Mesendoderm (in vitro differentiated cells): ENCODE measurements at regions not wholly inside any gene's neighbourhood (a gene's known extent, or its start where the extent isn't known, plus 50 kb on each side); places are given as distances from the start of the nearest gene placed in this dataset.
"Not testable (repeated sequence)": the region's sequence is repeated elsewhere in the genome, so short reads cannot be mapped to it uniquely, and the experiment has no call there.

ENCODE experiments used
- DNase-seq: peaks from one replicate; pipeline ENCODE4 v3.0.0; 2013
- H2AK5ac ChIP-seq: 2 replicates; pipeline ENCODE4 v1.6.1; 2013; ENCODE audit warnings: low read length, inconsistent platforms
- H2BK120ac ChIP-seq: 2 replicates; pipeline ENCODE4 v1.6.1; 2013; ENCODE audit warnings: low read depth, mild to moderate bottlenecking, low read length, moderate library complexity, mixed read lengths
- H2BK15ac ChIP-seq: replicated peaks from 2 replicates; pipeline ENCODE4 v1.6.1; 2013; ENCODE audit warnings: low read depth, mild to moderate bottlenecking, moderate library complexity
- H2BK5ac ChIP-seq: 2 replicates; pipeline ENCODE4 v1.6.1; 2013; ENCODE audit warnings: low read length, inconsistent platforms
- H3K18ac ChIP-seq: 2 replicates; pipeline ENCODE4 v1.6.1; 2013; ENCODE audit warnings: mild to moderate bottlenecking, low read length, mixed read lengths
- H3K23ac ChIP-seq: one replicate; pipeline ENCODE4 v1.6.1; 2013; ENCODE audit warnings: low read length
- H3K27ac ChIP-seq: 2 replicates; pipeline ENCODE4 v1.5.1; 2013; ENCODE audit warnings: low read depth, mild to moderate bottlenecking, inconsistent platforms, low read length, moderate library complexity
- H3K27me3 ChIP-seq: 2 replicates; pipeline ENCODE4 v1.6.1; 2013; ENCODE audit warnings: low read length, control low read depth, mild to moderate bottlenecking, inconsistent platforms; ENCODE audit not compliant: insufficient read depth, poor library complexity
- H3K36me3 ChIP-seq: 2 replicates; pipeline ENCODE4 v1.6.1; 2013; ENCODE audit warnings: low read length, inconsistent platforms; ENCODE audit not compliant: control insufficient read depth, insufficient read depth
- H3K4ac ChIP-seq: one replicate; pipeline ENCODE4 v1.6.1; 2013; ENCODE audit warnings: low read depth, mild to moderate bottlenecking, low read length, moderate library complexity
- H3K4me1 ChIP-seq: 2 replicates; pipeline ENCODE4 v1.6.1; 2013; ENCODE audit warnings: low read depth, low read length, inconsistent platforms; ENCODE audit not compliant: control insufficient read depth
- H3K4me2 ChIP-seq: 2 replicates; pipeline ENCODE4 v1.6.1; 2013; ENCODE audit warnings: low read length
- H3K4me3 ChIP-seq: 2 replicates; pipeline ENCODE4 v1.5.1; 2013; ENCODE audit warnings: mild to moderate bottlenecking, low read length
- H3K56ac ChIP-seq: one replicate; pipeline ENCODE4 v1.6.1; 2013; ENCODE audit warnings: low read length
- H3K79me1 ChIP-seq: 2 replicates; pipeline ENCODE4 v1.6.1; 2013; ENCODE audit warnings: low read length, inconsistent platforms
- H3K79me2 ChIP-seq: 2 replicates; pipeline ENCODE4 v1.6.1; 2013; ENCODE audit warnings: mild to moderate bottlenecking, low read length; ENCODE audit not compliant: control insufficient read depth, insufficient read depth
- H3K9ac ChIP-seq: 2 replicates; pipeline ENCODE4 v1.6.1; 2013; ENCODE audit warnings: low read length, inconsistent platforms
- H4K5ac ChIP-seq: one replicate; pipeline ENCODE4 v1.6.1; 2013; ENCODE audit warnings: low read length
- H4K8ac ChIP-seq: one replicate; pipeline ENCODE4 v1.6.1; 2013; ENCODE audit warnings: low read depth, mild to moderate bottlenecking, control low read depth, low read length, moderate library complexity
- WGBS: extraction: QIAGEN DNeasy Blood & Tissue Kit; methylation state at CpG from one replicate; pipeline ENCODE4 v1.1.7; 2013; ENCODE audit warnings: low lambda C conversion rate, missing lambda C conversion rate; ENCODE audit not compliant: insufficient coverage; ENCODE audit errors: extremely low coverage; 5-methylcytosine and 5-hydroxymethylcytosine counted together

- no peak overlapping the region for H3K4ac ChIP-seq
- no peak overlapping the region for H3K9ac ChIP-seq
- WGBS = no CpG with 5 or more reads among the region's 2 CpGs
- H3K27ac ChIP-seq = no peak overlapping the region
- H4K8ac ChIP-seq = no peak overlapping the region
- H3K4me2 ChIP-seq = no peak overlapping the region
- H3K23ac ChIP-seq = no peak overlapping the region
- H3K4me1 ChIP-seq = peaks cover 3% of the 10 kb centered on the region
- DNase-seq = peak; percentile 62
- no peak overlapping the region for H2BK120ac ChIP-seq
- no peak overlapping the region for H2BK15ac ChIP-seq
- no peak overlapping the region for H4K5ac ChIP-seq
- H2BK5ac ChIP-seq = no peak overlapping the region
- no peaks in the 10 kb centered on the region for H3K27me3 ChIP-seq
- H3K36me3 ChIP-seq = no peaks in the 10 kb centered on the region
- H3K79me2 ChIP-seq = no peaks in the 10 kb centered on the region
- H3K56ac ChIP-seq = no peak overlapping the region
- H2AK5ac ChIP-seq = no peak overlapping the region
- H3K79me1 ChIP-seq = no peaks in the 10 kb centered on the region
- H3K18ac ChIP-seq = no peak overlapping the region
- H3K4me3 ChIP-seq = no peak overlapping the region
These were observed 500.4 kb upstream of the POT1 start for GRCh38 chr7:125430013-125430412.

- Histone ChIP-seq H3K9ac (no peak overlapping the region), H3K18ac (no peak overlapping the region), H3K79me1 (no peaks in the 10 kb centered on the region), H3K23ac (no peak overlapping the region), H2BK15ac (no peak overlapping the region), H3K4ac (no peak overlapping the region), H3K4me1 (peaks cover 3% of the 10 kb centered on the region), H3K27me3 (no peaks in the 10 kb centered on the region), H3K36me3 (no peaks in the 10 kb centered on the region), H2BK5ac (no peak overlapping the region), H2BK120ac (no peak overlapping the region), H3K27ac (no peak overlapping the region), H3K56ac (no peak overlapping the region), H4K5ac (no peak overlapping the region), H3K4me3 (no peak overlapping the region), H4K8ac (no peak overlapping the region), H3K79me2 (no peaks in the 10 kb centered on the region), H3K4me2 (no peak overlapping the region), H2AK5ac (no peak overlapping the region)
- peak; percentile 74 for DNase-seq
- WGBS = no CpG with 5 or more reads among the region's 1 CpG
These were observed 498.1 kb upstream of the POT1 start for GRCh38 chr7:125427676-125428075.

- H3K4me1 ChIP-seq = peaks cover 3% of the 10 kb centered on the region
- no peak overlapping the region for H2BK120ac ChIP-seq
- H3K23ac ChIP-seq = no peak overlapping the region
- no peak overlapping the region for H3K9ac ChIP-seq
- H3K27me3 ChIP-seq = no peaks in the 10 kb centered on the region
- H3K36me3 ChIP-seq = no peaks in the 10 kb centered on the region
- H3K56ac ChIP-seq = no peak overlapping the region
- no peaks in the 10 kb centered on the region for H3K79me1 ChIP-seq
- H3K18ac ChIP-seq = no peak overlapping the region
- H2BK15ac ChIP-seq = no peak overlapping the region
- H3K4ac ChIP-seq = no peak overlapping the region
- H2AK5ac ChIP-seq = no peak overlapping the region
- H3K79me2 ChIP-seq = no peaks in the 10 kb centered on the region
- no CpG with 5 or more reads among the region's 2 CpGs for WGBS
- H3K4me2 ChIP-seq = no peak overlapping the region
- H2BK5ac ChIP-seq = no peak overlapping the region
- H4K8ac ChIP-seq = no peak overlapping the region
- no peak overlapping the region for H4K5ac ChIP-seq
- DNase-seq = no peak
- no peak overlapping the region for H3K4me3 ChIP-seq
- H3K27ac ChIP-seq = no peak overlapping the region
These were observed 495.9 kb upstream of the POT1 start for GRCh38 chr7:125425506-125425905.

GRCh38 chr7:125424721-125425120 lies 495.1 kb upstream of the POT1 start:
- no peak overlapping the region for H3K23ac ChIP-seq
- no peak overlapping the region for H3K4me2 ChIP-seq
- H3K56ac ChIP-seq = no peak overlapping the region
- peaks cover 3% of the 10 kb centered on the region for H3K4me1 ChIP-seq
- no peaks in the 10 kb centered on the region for H3K79me2 ChIP-seq
- no peak overlapping the region for H4K5ac ChIP-seq
- no peak overlapping the region for H3K4ac ChIP-seq
- no peaks in the 10 kb centered on the region for H3K36me3 ChIP-seq
- no peaks in the 10 kb centered on the region for H3K79me1 ChIP-seq
- DNase-seq = no peak
- no peak overlapping the region for H2BK5ac ChIP-seq
- H3K27ac ChIP-seq = no peak overlapping the region
- H3K4me3 ChIP-seq = no peak overlapping the region
- H3K9ac ChIP-seq = no peak overlapping the region
- H2AK5ac ChIP-seq = no peak overlapping the region
- H4K8ac ChIP-seq = no peak overlapping the region
- H2BK120ac ChIP-seq = no peak overlapping the region
- H3K27me3 ChIP-seq = no peaks in the 10 kb centered on the region
- no peak overlapping the region for H3K18ac ChIP-seq
- H2BK15ac ChIP-seq = no peak overlapping the region
- no CpG with 5 or more reads among the region's 3 CpGs for WGBS

GRCh38 chr7:125423458-125424155 lies 494.0 kb upstream of the POT1 start:
- no peak overlapping the region for H4K5ac ChIP-seq
- no peak overlapping the region for H3K18ac ChIP-seq
- no peaks in the 10 kb centered on the region for H3K79me1 ChIP-seq
- H2BK5ac ChIP-seq = no peak overlapping the region
- H4K8ac ChIP-seq = no peak overlapping the region
- H3K4me1 ChIP-seq = peaks cover 3% of the 10 kb centered on the region
- no peak overlapping the region for H3K27ac ChIP-seq
- no peak overlapping the region for H3K9ac ChIP-seq
- no peak overlapping the region for H2AK5ac ChIP-seq
- no peak overlapping the region for H2BK120ac ChIP-seq
- no peaks in the 10 kb centered on the region for H3K79me2 ChIP-seq
- H3K4me3 ChIP-seq = no peak overlapping the region
- H3K36me3 ChIP-seq = no peaks in the 10 kb centered on the region
- H2BK15ac ChIP-seq = no peak overlapping the region
- no peak overlapping the region for H3K23ac ChIP-seq
- no peak overlapping the region for H3K56ac ChIP-seq
- no peak overlapping the region for H3K4me2 ChIP-seq
- DNase-seq = no peak
- no peaks in the 10 kb centered on the region for H3K27me3 ChIP-seq
- H3K4ac ChIP-seq = no peak overlapping the region

GRCh38 chr7:125421407-125421806 lies 491.8 kb upstream of the POT1 start:
- H3K23ac ChIP-seq, H4K5ac ChIP-seq, H3K4me3 ChIP-seq, H3K27ac ChIP-seq, H2BK120ac ChIP-seq, H4K8ac ChIP-seq, H3K4me2 ChIP-seq, H3K4ac ChIP-seq, H3K9ac ChIP-seq, DNase-seq, H2BK15ac ChIP-seq, H3K18ac ChIP-seq, H3K27me3 ChIP-seq, H2BK5ac ChIP-seq, H3K79me1 ChIP-seq, H2AK5ac ChIP-seq, H3K36me3 ChIP-seq, H3K56ac ChIP-seq, H3K4me1 ChIP-seq, H3K79me2 ChIP-seq: not testable (repeated sequence)
- WGBS = no CpG with 5 or more reads among the region's 3 CpGs
